Suprapubic skin (tissue), 4 donors: ENCODE measurements at regions not wholly inside any gene's neighbourhood (a gene's known extent, or its start where the extent isn't known, plus 50 kb on each side); places are given as distances from the start of the nearest gene placed in this dataset.

Experiments
- DNase-seq, 2 donors: peaks; one replicate each; pipeline ENCODE4 v3.0.0-alpha.2; 2019; ENCODE audit warnings: low spot score in 2 of 2
- H3K27ac ChIP-seq: fragments of 200-600 bp; sonication (generic); one replicate; pipeline ENCODE4 v1.5.1; 2019
- H3K27me3 ChIP-seq: fragments of 200-600 bp; sonication (generic); one replicate; pipeline ENCODE4 v1.5.1; 2019
- H3K36me3 ChIP-seq: fragments of 200-600 bp; sonication (generic); one replicate; pipeline ENCODE4 v1.5.1; 2019
- H3K4me1 ChIP-seq: fragments of 200-600 bp; sonication (generic); one replicate; pipeline ENCODE4 v1.5.1; 2019
- H3K4me3 ChIP-seq: fragments of 200-600 bp; sonication (generic); one replicate; pipeline ENCODE4 v1.5.1; 2019; ENCODE audit warnings: mild to moderate bottlenecking
- H3K9me3 ChIP-seq: fragments of 200-600 bp; sonication (generic); one replicate; pipeline ENCODE4 v1.5.1; 2019
- CTCF ChIP-seq, 2 donors: fragments of 200-600 bp in 1 of 2; fragments of 450-650 bp in 1 of 2; sonication (generic) in 1 of 2; IDR thresholded peaks; one replicate each; pipeline ENCODE4 v1.5.1; 2016 to 2019; ENCODE audit warnings: antibody characterized with exemption in 2 of 2, mild to moderate bottlenecking in 1 of 2, moderate library complexity in 1 of 2
- EP300 ChIP-seq: sonication (generic); formaldehyde crosslinking; IDR thresholded peaks from one replicate; pipeline ENCODE4 v1.6.1; 2017; ENCODE audit warnings: antibody characterized with exemption
- POLR2A ChIP-seq, 2 donors: fragments of 450-650 bp; IDR thresholded peaks; one replicate each; pipeline ENCODE4 v1.6.1; 2017; ENCODE audit warnings: antibody characterized with exemption in 2 of 2, mild to moderate bottlenecking in 2 of 2, moderate library complexity in 2 of 2
- POLR2AphosphoS5 ChIP-seq, 3 donors: sonication (generic); formaldehyde crosslinking; IDR thresholded peaks; one replicate each; pipeline ENCODE4 v1.6.1; 2017; ENCODE audit warnings: antibody characterized with exemption in 3 of 3
- WGBS: methylation state at CpG from one replicate; pipeline ENCODE4 v1.1.5; 2018; 5-methylcytosine and 5-hydroxymethylcytosine counted together

- no peak for DNase-seq
- 69% methylated on average over 4 of the region's 4 CpGs for WGBS
- TF ChIP-seq EP300: no peak
- no peak for TF ChIP-seq CTCF (IDR thresholded peaks at IDR 0.05)
- TF ChIP-seq POLR2AphosphoS5 (IDR thresholded peaks at IDR 0.05): no peak
- TF ChIP-seq POLR2A (IDR thresholded peaks at IDR 0.05): no peak
- no peaks in the 10 kb centered on the region for H3K9me3 ChIP-seq
- H3K27ac ChIP-seq: no peak overlapping the region
- no peaks in the 10 kb centered on the region for H3K36me3 ChIP-seq
- no peaks in the 10 kb centered on the region for H3K27me3 ChIP-seq
- no peaks in the 10 kb centered on the region for H3K4me1 ChIP-seq
- no peak overlapping the region for H3K4me3 ChIP-seq
Measured at GRCh38 chr12:75613981-75614380, 102.6 kb upstream of the KRR1 start.

- DNase-seq: no peak
- H3K36me3 ChIP-seq: no peaks in the 10 kb centered on the region
- 84% methylated on average over 4 of the region's 4 CpGs for WGBS
Measured at GRCh38 chr12:75611041-75611440, 99.6 kb upstream of the KRR1 start.

GRCh38 chr12:75606956-75607355 is 95.5 kb upstream of the KRR1 start:
- no peak overlapping the region for H3K27ac ChIP-seq
- H3K4me1 ChIP-seq: peaks cover 8% of the 10 kb centered on the region
- no peaks in the 10 kb centered on the region for H3K36me3 ChIP-seq
- no peaks in the 10 kb centered on the region for H3K27me3 ChIP-seq
- TF ChIP-seq POLR2AphosphoS5 (IDR thresholded peaks at IDR 0.05) (no peak), EP300 (no peak)
- no peaks in the 10 kb centered on the region for H3K9me3 ChIP-seq
- WGBS: 74% methylated on average over 3 of the region's 3 CpGs
- H3K4me3 ChIP-seq: no peak overlapping the region
- no peak for DNase-seq

More at GRCh38 chr12:75611041-75611440, 99.6 kb upstream of the KRR1 start:
- H3K27me3 ChIP-seq: no peaks in the 10 kb centered on the region
- H3K9me3 ChIP-seq: no peaks in the 10 kb centered on the region
- TF ChIP-seq POLR2A (IDR thresholded peaks at IDR 0.05) (no peak), CTCF (IDR thresholded peaks at IDR 0.05) (no peak), EP300 (no peak), POLR2AphosphoS5 (IDR thresholded peaks at IDR 0.05) (no peak)
- H3K4me1 ChIP-seq: peaks cover 5% of the 10 kb centered on the region
- no peak overlapping the region for H3K27ac ChIP-seq
- no peak overlapping the region for H3K4me3 ChIP-seq

- no peak for DNase-seq
Measured at GRCh38 chr12:75606151-75606550, 94.7 kb upstream of the KRR1 start.

GRCh38 chr12:75603475-75603874 is 92.1 kb upstream of the KRR1 start:
- Histone ChIP-seq H3K9me3 (no peaks in the 10 kb centered on the region), H3K4me3 (no peak overlapping the region), H3K36me3 (no peaks in the 10 kb centered on the region), H3K4me1 (peaks cover 8% of the 10 kb centered on the region), H3K27ac (no peak overlapping the region), H3K27me3 (no peaks in the 10 kb centered on the region)
- TF ChIP-seq POLR2A (IDR thresholded peaks at IDR 0.05) (no peak), CTCF (IDR thresholded peaks at IDR 0.05) (no peak), EP300 (no peak), POLR2AphosphoS5 (IDR thresholded peaks at IDR 0.05) (no peak)
- no peak for DNase-seq
- WGBS: 81% methylated on average over 3 of the region's 3 CpGs

More at GRCh38 chr12:75606151-75606550, 94.7 kb upstream of the KRR1 start:
- Histone ChIP-seq H3K4me3 (no peak overlapping the region), H3K9me3 (no peaks in the 10 kb centered on the region), H3K27me3 (no peaks in the 10 kb centered on the region), H3K27ac (no peak overlapping the region), H3K4me1 (peaks cover 8% of the 10 kb centered on the region), H3K36me3 (no peaks in the 10 kb centered on the region)
- no peak for TF ChIP-seq POLR2AphosphoS5 (IDR thresholded peaks at IDR 0.05)
- TF ChIP-seq POLR2A (IDR thresholded peaks at IDR 0.05): no peak
- no peak for TF ChIP-seq EP300
- no peak for TF ChIP-seq CTCF (IDR thresholded peaks at IDR 0.05)
- WGBS: 17% methylated on average over 2 of the region's 2 CpGs

- TF ChIP-seq POLR2AphosphoS5 (IDR thresholded peaks at IDR 0.05) (no peak), POLR2A (IDR thresholded peaks at IDR 0.05) (no peak), EP300 (no peak), CTCF (IDR thresholded peaks at IDR 0.05) (no peak)
- no peak for DNase-seq
- WGBS: 62% methylated on average over 4 of the region's 4 CpGs
Measured at GRCh38 chr12:75602106-75602505, 90.7 kb upstream of the KRR1 start.

More at GRCh38 chr12:75602106-75602505, 90.7 kb upstream of the KRR1 start:
- H3K36me3 ChIP-seq: no peaks in the 10 kb centered on the region
- no peaks in the 10 kb centered on the region for H3K9me3 ChIP-seq
- H3K27me3 ChIP-seq: no peaks in the 10 kb centered on the region
- peaks cover 8% of the 10 kb centered on the region for H3K4me1 ChIP-seq
- H3K27ac ChIP-seq: no peak overlapping the region
- no peak overlapping the region for H3K4me3 ChIP-seq
